Panc1 (cell line): ENCODE measurements at regions not wholly inside any gene's neighbourhood (a gene's known extent, or its start where the extent isn't known, plus 50 kb on each side); places are given as distances from the start of the nearest gene placed in this dataset.
"Not testable (repeated sequence)": the region's sequence is repeated elsewhere in the genome, so short reads cannot be mapped to it uniquely, and the experiment has no call there.

Source experiments
- ATAC-seq: fragments of 200-7000 bp; cut with Tn5 transposase; 2 replicates; pipeline ENCODE4 v1.9.1; 2020; ENCODE audit warnings: mild to moderate bottlenecking, moderate library complexity
- BruUV-seq: library from RNA; stranded (reverse); fragments of 400-500 nt; replicated peaks from 2 replicates; lab custom pipeline; 2021; lab: Mats Ljungman, UMichigan
- CTCF ChIA-PET: fragments of 300-600 bp; sonication (Branson Sonifier 250); formaldehyde crosslinking; loops from one replicate; lab custom pipeline; 2022; ENCODE audit warnings: antibody characterized with exemption; lab: Charles Lee
- POLR2A ChIA-PET: fragments of 300-600 bp; sonication (Branson Sonifier 250); formaldehyde crosslinking; loops from one replicate; lab custom pipeline; 2022; ENCODE audit warnings: antibody characterized with exemption; lab: Charles Lee
- DNase-seq: peaks from one replicate; pipeline ENCODE4 v3.0.0-alpha.2; 2010; ENCODE audit warnings: low read depth, low spot score
- H3K27ac ChIP-seq: 2 replicates; pipeline ENCODE4 v1.5.1; 2011; ENCODE audit warnings: mild to moderate bottlenecking, low read length, inconsistent platforms
- H3K27me3 ChIP-seq: fragments of 200-500 bp; sonication (Bioruptor generic); 2 replicates; pipeline ENCODE4 v1.6.0; 2014; ENCODE audit warnings: low read length, inconsistent platforms; ENCODE audit not compliant: control insufficient read depth, insufficient read depth
- H3K36me3 ChIP-seq: fragments of 200-500 bp; sonication (Bioruptor generic); 2 replicates; pipeline ENCODE4 v1.5.1; 2014; ENCODE audit warnings: inconsistent platforms, mild to moderate bottlenecking, low read length, moderate library complexity; ENCODE audit not compliant: control insufficient read depth, insufficient read depth
- H3K4me1 ChIP-seq: 2 replicates; pipeline ENCODE4 v1.5.1; 2011; ENCODE audit warnings: inconsistent platforms, mild to moderate bottlenecking, low read length, moderate library complexity; ENCODE audit not compliant: control insufficient read depth, insufficient read depth
- H3K4me3 ChIP-seq, 2 experiments: 2 replicates each; pipeline ENCODE4 v1.5.1; 2011 to 2012; ENCODE audit warnings: low read depth in 2 of 2, low read length in 2 of 2, mild to moderate bottlenecking in 2 of 2, inconsistent platforms in 1 of 2, moderate library complexity in 1 of 2
- H3K9me3 ChIP-seq: fragments of 200-500 bp; sonication (Bioruptor generic); 2 replicates; pipeline ENCODE4 v1.5.1; 2014; ENCODE audit warnings: low read depth, mild to moderate bottlenecking, inconsistent platforms, low read length, moderate library complexity; ENCODE audit not compliant: control insufficient read depth, insufficient read depth
- POLR2AphosphoS5 ChIP-seq: IDR thresholded peaks from 2 replicates; pipeline ENCODE4 v1.6.1; 2012; ENCODE audit warnings: mild to moderate bottlenecking, low read depth, low read length, moderate library complexity
- REST ChIP-seq, 2 experiments: IDR thresholded peaks; 2 replicates each; pipeline ENCODE4 v1.6.1; 2011 to 2012; ENCODE audit warnings: low read depth in 2 of 2, control low read depth in 1 of 2, low read length in 1 of 2, mild to moderate bottlenecking in 1 of 2, moderate library complexity in 1 of 2; ENCODE audit not compliant: insufficient read depth in 1 of 2
- SIN3A ChIP-seq: IDR thresholded peaks from 2 replicates; pipeline ENCODE4 v1.6.1; 2012; ENCODE audit warnings: low read depth, mild to moderate bottlenecking, low read length, moderate library complexity, borderline replicate concordance; ENCODE audit not compliant: insufficient read depth
- TCF7L2 ChIP-seq: IDR thresholded peaks from 2 replicates; pipeline ENCODE4 v1.6.1; 2011; ENCODE audit warnings: mild to moderate bottlenecking, low read depth, low read length, inconsistent platforms
- in situ Hi-C: cut with HindIII; loops from 2 replicates; pipeline ENCODE4 v1.10.0; 2016; ENCODE audit warnings: low sequenced_read_pairs, low pct_unique_long_range_greater_than_20kb
- intact Hi-C: fragments of 100-400 bp; cut with micrococcal nuclease; formaldehyde crosslinking; loops from one replicate; pipeline ENCODE4 v1.10.0; 2022; ENCODE audit not compliant: unreplicated experiment
- TF ChIP-seq, protein P1 (sequence below): fragments of 450-650 bp; IDR thresholded peaks from 2 replicates; pipeline ENCODE4 v1.5.1; 2017; ENCODE audit warnings: mild to moderate bottlenecking

GRCh38 chr20:59483481-59483880, 120.9 kb upstream of the PHACTR3 start:
- no peaks in the 10 kb centered on the region for H3K4me1 ChIP-seq
- no peak for DNase-seq
- ChIA-PET POLR2A (no interaction called here), CTCF (no interaction called here)
- H3K27ac ChIP-seq, result no peak overlapping the region
- no peak for TF ChIP-seq SIN3A
- ATAC-seq, result no peak
- no peaks in the 10 kb centered on the region for H3K36me3 ChIP-seq
- peaks cover 16% of the 10 kb centered on the region for H3K27me3 ChIP-seq
- intact Hi-C loops, result no loop called here
- in situ Hi-C loops, result no loop called here
- no peak overlapping the region for H3K4me3 ChIP-seq
- no peaks in the 10 kb centered on the region for H3K9me3 ChIP-seq
- BruUV-seq, result no TSS peak

DNA sequence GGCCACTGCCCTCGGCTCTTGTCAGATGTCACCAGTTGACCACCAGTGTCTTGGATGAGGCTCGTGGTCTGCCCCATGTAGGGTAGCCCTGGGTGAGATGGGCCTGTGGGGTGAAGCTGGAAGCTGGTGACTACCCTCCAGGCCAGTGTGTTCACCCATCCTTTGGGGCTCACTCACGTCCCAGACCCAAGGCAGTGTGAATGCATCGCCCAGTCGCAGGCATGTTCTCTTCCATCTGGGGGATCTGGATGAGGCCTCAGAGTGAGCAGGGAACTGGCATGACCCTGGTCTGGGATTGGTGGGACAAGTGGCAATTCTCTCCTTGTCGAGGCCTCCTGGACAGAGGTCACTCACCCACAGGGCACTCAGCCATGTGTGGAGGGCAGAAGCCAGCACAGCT, 120.1 kb upstream of the PHACTR3 start:
- H3K4me1 ChIP-seq, result no peaks in the 10 kb centered on the region
- intact Hi-C loops, result no loop called here
- POLR2A ChIA-PET, result no interaction called here
- DNase-seq (no peak), ATAC-seq (no peak)
- H3K27me3 ChIP-seq, result peaks cover 13% of the 10 kb centered on the region
- H3K27ac ChIP-seq, result no peak overlapping the region
- no peaks in the 10 kb centered on the region for H3K36me3 ChIP-seq
- no peak for TF ChIP-seq REST (IDR thresholded peaks at IDR 0.05; ENCODE audit: insufficient read depth in 1 of 2, low read depth in 2 of 2, low read length in 1 of 2)
- TF ChIP-seq SIN3A, result no peak
- no peak for TF ChIP-seq POLR2AphosphoS5
- TF ChIP-seq, protein P1, sequence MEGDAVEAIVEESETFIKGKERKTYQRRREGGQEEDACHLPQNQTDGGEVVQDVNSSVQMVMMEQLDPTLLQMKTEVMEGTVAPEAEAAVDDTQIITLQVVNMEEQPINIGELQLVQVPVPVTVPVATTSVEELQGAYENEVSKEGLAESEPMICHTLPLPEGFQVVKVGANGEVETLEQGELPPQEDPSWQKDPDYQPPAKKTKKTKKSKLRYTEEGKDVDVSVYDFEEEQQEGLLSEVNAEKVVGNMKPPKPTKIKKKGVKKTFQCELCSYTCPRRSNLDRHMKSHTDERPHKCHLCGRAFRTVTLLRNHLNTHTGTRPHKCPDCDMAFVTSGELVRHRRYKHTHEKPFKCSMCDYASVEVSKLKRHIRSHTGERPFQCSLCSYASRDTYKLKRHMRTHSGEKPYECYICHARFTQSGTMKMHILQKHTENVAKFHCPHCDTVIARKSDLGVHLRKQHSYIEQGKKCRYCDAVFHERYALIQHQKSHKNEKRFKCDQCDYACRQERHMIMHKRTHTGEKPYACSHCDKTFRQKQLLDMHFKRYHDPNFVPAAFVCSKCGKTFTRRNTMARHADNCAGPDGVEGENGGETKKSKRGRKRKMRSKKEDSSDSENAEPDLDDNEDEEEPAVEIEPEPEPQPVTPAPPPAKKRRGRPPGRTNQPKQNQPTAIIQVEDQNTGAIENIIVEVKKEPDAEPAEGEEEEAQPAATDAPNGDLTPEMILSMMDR, result no peak
- no peak for TF ChIP-seq TCF7L2
- in situ Hi-C loops, result no loop called here
- CTCF ChIA-PET, result no interaction called here
- BruUV-seq, result no TSS peak
- no peak overlapping the region for H3K4me3 ChIP-seq
- no peaks in the 10 kb centered on the region for H3K9me3 ChIP-seq

DNA sequence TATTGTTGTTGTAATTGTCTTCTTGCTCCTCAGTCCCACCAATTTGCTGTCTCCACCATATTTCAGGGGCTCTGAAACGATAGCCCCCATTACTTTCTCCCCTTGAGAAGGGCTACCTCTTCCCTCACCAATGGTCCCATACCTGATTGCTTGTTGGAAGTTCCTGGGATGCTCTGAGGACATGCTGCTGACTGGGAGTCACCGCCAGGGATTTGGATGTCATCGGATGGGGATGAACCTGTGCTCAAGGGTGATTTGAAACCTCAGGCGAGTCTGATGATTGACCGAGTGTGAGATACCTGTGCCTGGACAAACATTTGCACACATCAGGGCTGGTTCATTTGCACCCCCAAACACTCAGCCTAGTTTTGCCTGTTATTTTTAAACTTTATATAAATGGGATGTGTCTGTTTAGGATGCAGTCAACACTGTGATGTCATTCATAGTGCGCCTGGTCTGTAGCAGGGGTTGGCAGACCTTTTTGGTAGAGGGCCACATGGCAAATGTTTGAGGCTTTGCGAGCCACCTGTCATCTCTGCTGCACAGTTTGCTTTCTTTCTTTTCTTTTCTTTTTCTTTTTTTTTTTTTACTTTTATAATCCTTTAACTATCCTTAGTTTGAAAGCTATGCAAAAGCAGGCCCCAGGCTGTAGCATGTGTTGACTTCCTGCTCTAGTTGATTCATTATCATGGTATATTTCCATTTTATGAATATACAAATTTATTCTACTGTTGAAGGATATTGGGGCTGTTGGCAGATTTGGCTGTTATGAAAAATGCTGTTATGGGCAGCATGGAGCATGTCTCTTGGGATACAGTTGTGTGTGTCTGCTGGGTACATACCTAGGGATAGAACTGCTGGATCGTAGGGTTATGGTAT, 118.5 kb upstream of the PHACTR3 start:
- Histone ChIP-seq H3K36me3 (no peaks in the 10 kb centered on the region), H3K4me3 (no peak overlapping the region), H3K4me1 (no peaks in the 10 kb centered on the region), H3K27me3 (peaks cover 6% of the 10 kb centered on the region), H3K9me3 (no peaks in the 10 kb centered on the region), H3K27ac (no peak overlapping the region)
- TF ChIP-seq SIN3A, result no peak
- ChIA-PET CTCF (no interaction called here), POLR2A (no interaction called here)
- in situ Hi-C loops (no loop called here), intact Hi-C loops (no loop called here)
- ATAC-seq, result no peak
- DNase-seq, result no peak
- no TSS peak for BruUV-seq

DNA sequence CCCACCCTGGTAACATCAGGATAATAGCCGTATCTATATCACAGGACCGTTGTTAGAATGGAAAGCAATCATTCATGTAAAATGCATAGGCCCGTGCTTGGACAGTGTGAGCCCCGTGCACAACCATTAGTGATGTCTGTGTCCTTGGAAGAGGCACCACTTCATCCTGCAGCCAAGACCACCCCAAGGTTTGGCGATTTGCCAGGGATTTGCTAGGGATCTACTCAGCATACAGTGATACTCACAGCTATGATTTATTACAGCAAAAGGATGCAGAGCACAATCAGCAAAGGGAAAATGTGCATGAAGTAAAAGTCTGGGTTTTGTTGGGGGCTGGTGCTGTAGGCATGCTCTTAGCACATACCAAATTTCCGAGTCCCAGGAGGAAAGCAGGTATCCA, 115.9 kb upstream of the PHACTR3 start:
- DNase-seq, H3K9me3 ChIP-seq, ATAC-seq, H3K4me3 ChIP-seq, H3K27me3 ChIP-seq, intact Hi-C loops, CTCF ChIA-PET, POLR2A ChIA-PET, H3K27ac ChIP-seq, BruUV-seq, in situ Hi-C loops, H3K4me1 ChIP-seq, H3K36me3 ChIP-seq: not testable (repeated sequence)

DNA sequence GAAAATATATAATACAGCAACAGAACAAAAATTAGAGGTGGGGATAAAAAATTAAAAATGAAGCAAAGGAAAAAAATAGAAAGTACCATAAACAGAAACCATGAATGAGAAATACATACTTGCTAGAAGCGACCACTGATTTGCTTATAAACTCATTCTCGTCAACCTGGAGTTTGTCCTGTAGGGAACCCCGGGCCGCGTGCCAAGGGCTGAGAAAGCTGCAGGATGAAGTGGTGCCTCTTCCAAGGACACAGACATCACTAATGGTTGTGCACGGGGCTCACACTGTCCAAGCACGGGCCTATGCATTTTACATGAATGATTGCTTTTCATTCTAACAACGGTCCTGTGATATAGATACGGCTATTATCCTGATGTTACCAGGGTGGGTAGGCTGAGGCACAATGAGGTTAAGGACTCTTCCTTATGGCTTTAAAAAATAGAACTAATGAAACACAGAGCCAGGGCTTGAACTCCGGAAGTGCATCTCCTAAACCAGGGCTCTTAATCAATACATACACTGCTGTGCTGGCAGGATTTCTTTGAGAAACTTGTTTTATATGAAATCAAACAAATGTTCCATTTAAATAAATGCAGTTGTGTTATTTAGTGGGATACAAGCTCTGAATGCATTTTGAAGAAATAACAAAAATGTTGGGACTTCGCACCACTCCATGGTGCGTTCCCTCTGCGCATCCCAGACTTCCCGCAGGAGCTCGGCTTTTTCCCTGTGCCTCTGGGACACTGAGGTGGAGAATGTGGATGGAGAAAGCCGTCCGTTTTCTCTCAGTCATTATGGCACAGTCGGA, 113.9 kb upstream of the PHACTR3 start:
- BruUV-seq, H3K4me3 ChIP-seq, in situ Hi-C loops, H3K4me1 ChIP-seq, H3K27me3 ChIP-seq, ATAC-seq, H3K27ac ChIP-seq, CTCF ChIA-PET, H3K9me3 ChIP-seq, H3K36me3 ChIP-seq, POLR2A ChIA-PET, DNase-seq, intact Hi-C loops: not testable (repeated sequence)
